Adrenal gland (tissue), 9 donors: ENCODE measurements at regions not wholly inside any gene's neighbourhood (a gene's known extent, or its start where the extent isn't known, plus 50 kb on each side); places are given as distances from the start of the nearest gene placed in this dataset.

Experiments
- DNase-seq, 7 donors: peaks; one replicate each; pipeline ENCODE4 v3.0.0-alpha.2; 2019 to 2020
- H3K27ac ChIP-seq, 5 donors: fragments of 200-600 bp; sonication (generic) in 4 of 5; 1 replicate in 3 of 5; 2 replicates in 2 of 5; pipeline versions ENCODE4 v1.5.1 to v1.8.0; 2016 to 2020; ENCODE audit warnings: mild to moderate bottlenecking in 1 of 5
- H3K27me3 ChIP-seq: fragments of 200-600 bp; 2 replicates; pipeline ENCODE4 v1.8.0; 2021
- H3K36me3 ChIP-seq, 2 donors: fragments of 200-600 bp; replicated peaks in 1 of 2; 1 replicate in 1 of 2; 2 replicates in 1 of 2; pipeline versions ENCODE4 v1.5.1 to v1.8.0; 2018 to 2022
- H3K4me1 ChIP-seq, 2 donors: fragments of 200-600 bp; replicated peaks in 1 of 2; 1 replicate in 1 of 2; 2 replicates in 1 of 2; pipeline versions ENCODE4 v1.5.1 to v1.8.0; 2018 to 2021
- H3K4me3 ChIP-seq, 4 donors: fragments of 200-600 bp; sonication (generic) in 3 of 4; one replicate each; pipeline ENCODE4 v1.5.1; 2016 to 2018
- H3K9me3 ChIP-seq, 3 donors: fragments of 200-600 bp; sonication (generic) in 1 of 3; replicated peaks in 1 of 3; 1 replicate in 2 of 3; 2 replicates in 1 of 3; pipeline versions ENCODE4 v1.5.1 to v1.8.0; 2016 to 2021
- CTCF ChIP-seq, 6 experiments: fragments of 450-650 bp in 4 of 6; fragments of 200-600 bp in 2 of 6; sonication (generic) in 1 of 6; IDR thresholded peaks; 1 replicate in 5 of 6; 2 replicates in 1 of 6; pipeline versions ENCODE4 v1.5.1 to v1.8.0; 2016 to 2021; ENCODE audit warnings: antibody characterized with exemption in 6 of 6, mild to moderate bottlenecking in 2 of 6, moderate library complexity in 1 of 6
- POLR2A ChIP-seq, 2 donors: fragments of 450-650 bp; IDR thresholded peaks; one replicate each; pipeline ENCODE4 v1.6.1; 2017; ENCODE audit warnings: antibody characterized with exemption in 2 of 2, mild to moderate bottlenecking in 2 of 2, moderate library complexity in 1 of 2
- WGBS, 4 donors: extraction: QIAGEN DNeasy Blood & Tissue Kit in 2 of 4; methylation state at CpG; one replicate each; pipeline versions ENCODE4 v1.1.5 to v1.1.7; 2013 to 2017; 5-methylcytosine and 5-hydroxymethylcytosine counted together
- intact Hi-C, 2 donors: fragments of 100-400 bp; cut with DNase I; formaldehyde crosslinking; loops; one replicate each; pipeline versions ENCODE4 v1.14.1 to v1.15.0; 2022 to 2023
- donor health status: healthy with polysubstance abuse.
- donor health status: Bipolar disorder and iron deficiency.
- donor health status: DM: yes; HTN: yes; CAD: no.
- donor health status: DM: no; HTN: no; CAD: no.
- donor health status: DM: no; HTN: no; CAD: no.

GRCh38 chr7:34236839-34237492, 331.6 kb downstream of the BMPER start:
- H3K4me3 ChIP-seq, result no peak overlapping the region
- H3K9me3 ChIP-seq, result no peaks in the 10 kb centered on the region
- 30 to 77% (median 47%) methylated on average over 2 of the region's 2 CpGs for WGBS, 4 donors
- H3K27me3 ChIP-seq, result no peaks in the 10 kb centered on the region
- no peak overlapping the region for H3K27ac ChIP-seq
- TF ChIP-seq CTCF (IDR thresholded peaks at IDR 0.05) (no peak), POLR2A (IDR thresholded peaks at IDR 0.05) (no peak)
- H3K36me3 ChIP-seq, result no peaks in the 10 kb centered on the region
- no peaks in the 10 kb centered on the region for H3K4me1 ChIP-seq
- intact Hi-C loops, result no loop called here
- no peak for DNase-seq

GRCh38 chr7:34237493-34237849, 332.1 kb downstream of the BMPER start:
- 35 to 81% (median 45%) methylated on average over 1 of the region's 1 CpG for WGBS, 4 donors
- intact Hi-C loops, result no loop called here
- DNase-seq, result no peak

GRCh38 chr7:34240417-34240816, 335.1 kb downstream of the BMPER start:
- intact Hi-C loops, result no loop called here

More at GRCh38 chr7:34237493-34237849, 332.1 kb downstream of the BMPER start:
- Histone ChIP-seq H3K9me3 (no peaks in the 10 kb centered on the region), H3K27me3 (no peaks in the 10 kb centered on the region), H3K4me3 (no peak overlapping the region), H3K27ac (no peak overlapping the region), H3K4me1 (no peaks in the 10 kb centered on the region), H3K36me3 (no peaks in the 10 kb centered on the region)
- TF ChIP-seq CTCF (IDR thresholded peaks at IDR 0.05), result no peak
- no peak for TF ChIP-seq POLR2A (IDR thresholded peaks at IDR 0.05)

GRCh38 chr7:34242391-34242790, 337.1 kb downstream of the BMPER start:
- H3K27me3 ChIP-seq, result no peaks in the 10 kb centered on the region
- no peaks in the 10 kb centered on the region for H3K9me3 ChIP-seq
- no peaks in the 10 kb centered on the region for H3K36me3 ChIP-seq
- no peak for DNase-seq
- no peak overlapping the region for H3K4me3 ChIP-seq
- 39 to 62% (median 48%) methylated on average over 1 of the region's 1 CpG for WGBS, 4 donors
- H3K4me1 ChIP-seq, result no peaks in the 10 kb centered on the region
- H3K27ac ChIP-seq, result no peak overlapping the region
- intact Hi-C loops, result no loop called here
- TF ChIP-seq CTCF (IDR thresholded peaks at IDR 0.05) (no peak), POLR2A (IDR thresholded peaks at IDR 0.05) (no peak)

More at GRCh38 chr7:34240417-34240816, 335.1 kb downstream of the BMPER start:
- Histone ChIP-seq H3K4me1 (no peaks in the 10 kb centered on the region), H3K27ac (no peak overlapping the region), H3K27me3 (no peaks in the 10 kb centered on the region), H3K36me3 (no peaks in the 10 kb centered on the region), H3K9me3 (no peaks in the 10 kb centered on the region), H3K4me3 (no peak overlapping the region)
- no peak for DNase-seq
- TF ChIP-seq CTCF (IDR thresholded peaks at IDR 0.05) (no peak), POLR2A (IDR thresholded peaks at IDR 0.05) (no peak)
- WGBS, 4 donors, result 54 to 69% (median 57%) methylated on average over 4 of the region's 4 CpGs
